ENCODE measurements at regions not wholly inside any gene's neighbourhood (a gene's known extent, or its start where the extent isn't known, plus 50 kb on each side); places are given as distances from the start of the nearest gene placed in this dataset.

DNA sequence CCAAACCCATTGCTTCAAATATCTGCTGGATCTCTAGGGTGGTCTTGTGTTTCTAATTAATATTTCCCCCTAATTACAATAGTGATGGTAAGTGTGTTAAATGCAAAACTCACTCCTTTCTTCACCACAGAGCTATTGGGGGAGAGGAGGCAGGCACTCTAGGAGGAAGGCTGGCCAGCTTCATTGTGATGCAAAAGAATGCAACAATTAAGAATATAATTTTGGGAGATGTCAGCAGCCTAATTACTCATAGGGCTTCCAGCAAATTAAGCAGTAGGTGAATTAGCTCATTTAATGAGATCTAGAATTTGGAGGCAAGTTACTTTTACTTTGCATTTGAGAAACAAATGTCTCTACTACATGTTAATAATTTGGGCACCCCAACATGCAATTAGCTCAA, 560.4 kb upstream of the DAB1 start:
- no peaks in the 10 kb centered on the region for H3K9me3 ChIP-seq (ENCODE audit: insufficient read depth, low read depth, low read length)
- H3K36me3 Mint-ChIP-seq (ENCODE audit: low read depth, unreplicated experiment) = no peaks in the 10 kb centered on the region
- FAIRE-seq = no peak
- H4K20me1 ChIP-seq (ENCODE audit: insufficient read depth, low read length) = no peaks in the 10 kb centered on the region
- H3K4me1 Mint-ChIP-seq (ENCODE audit: low read depth, unreplicated experiment) = no peaks in the 10 kb centered on the region
- no peaks in the 10 kb centered on the region for H3K36me3 ChIP-seq (ENCODE audit: insufficient read depth, low read length)
- no peak for DNase-seq (ENCODE audit: low read depth)
- H3K9me3 Mint-ChIP-seq (ENCODE audit: unreplicated experiment) = no peaks in the 10 kb centered on the region
- no peak overlapping the region for H3K4me3 Mint-ChIP-seq (ENCODE audit: unreplicated experiment)
- no peaks in the 10 kb centered on the region for H3K27me3 ChIP-seq (ENCODE audit: insufficient read depth, low read length)
- H3K27ac ChIP-seq (ENCODE audit: low read depth, low read length) = no peak overlapping the region
- H3K4me1 ChIP-seq (ENCODE audit: insufficient read depth, low read length) = no peaks in the 10 kb centered on the region
- peaks cover 7% of the 10 kb centered on the region for H3K27me3 Mint-ChIP-seq (ENCODE audit: low read depth, unreplicated experiment)
- no peak overlapping the region for H3K27ac Mint-ChIP-seq (ENCODE audit: unreplicated experiment)
- H3K79me2 ChIP-seq (ENCODE audit: insufficient read depth, low read length) = no peaks in the 10 kb centered on the region
- H2AFZ ChIP-seq (ENCODE audit: low read depth, low read length) = no peak overlapping the region
- H3K4me2 ChIP-seq (ENCODE audit: low read length) = no peak overlapping the region
- TF ChIP-seq EZH2 (IDR thresholded peaks at IDR 0.05; ENCODE audit: insufficient read depth, low read length) = no peak
- TF ChIP-seq, protein P1, sequence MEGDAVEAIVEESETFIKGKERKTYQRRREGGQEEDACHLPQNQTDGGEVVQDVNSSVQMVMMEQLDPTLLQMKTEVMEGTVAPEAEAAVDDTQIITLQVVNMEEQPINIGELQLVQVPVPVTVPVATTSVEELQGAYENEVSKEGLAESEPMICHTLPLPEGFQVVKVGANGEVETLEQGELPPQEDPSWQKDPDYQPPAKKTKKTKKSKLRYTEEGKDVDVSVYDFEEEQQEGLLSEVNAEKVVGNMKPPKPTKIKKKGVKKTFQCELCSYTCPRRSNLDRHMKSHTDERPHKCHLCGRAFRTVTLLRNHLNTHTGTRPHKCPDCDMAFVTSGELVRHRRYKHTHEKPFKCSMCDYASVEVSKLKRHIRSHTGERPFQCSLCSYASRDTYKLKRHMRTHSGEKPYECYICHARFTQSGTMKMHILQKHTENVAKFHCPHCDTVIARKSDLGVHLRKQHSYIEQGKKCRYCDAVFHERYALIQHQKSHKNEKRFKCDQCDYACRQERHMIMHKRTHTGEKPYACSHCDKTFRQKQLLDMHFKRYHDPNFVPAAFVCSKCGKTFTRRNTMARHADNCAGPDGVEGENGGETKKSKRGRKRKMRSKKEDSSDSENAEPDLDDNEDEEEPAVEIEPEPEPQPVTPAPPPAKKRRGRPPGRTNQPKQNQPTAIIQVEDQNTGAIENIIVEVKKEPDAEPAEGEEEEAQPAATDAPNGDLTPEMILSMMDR (IDR thresholded peaks at IDR 0.05; ENCODE audit: insufficient read depth, low read depth, low read length) = no peak
- H3K4me3 ChIP-seq (ENCODE audit: insufficient read depth, low read depth, low read length) = no peak overlapping the region
- H3K9ac ChIP-seq (ENCODE audit: low read length) = no peak overlapping the region

DNA sequence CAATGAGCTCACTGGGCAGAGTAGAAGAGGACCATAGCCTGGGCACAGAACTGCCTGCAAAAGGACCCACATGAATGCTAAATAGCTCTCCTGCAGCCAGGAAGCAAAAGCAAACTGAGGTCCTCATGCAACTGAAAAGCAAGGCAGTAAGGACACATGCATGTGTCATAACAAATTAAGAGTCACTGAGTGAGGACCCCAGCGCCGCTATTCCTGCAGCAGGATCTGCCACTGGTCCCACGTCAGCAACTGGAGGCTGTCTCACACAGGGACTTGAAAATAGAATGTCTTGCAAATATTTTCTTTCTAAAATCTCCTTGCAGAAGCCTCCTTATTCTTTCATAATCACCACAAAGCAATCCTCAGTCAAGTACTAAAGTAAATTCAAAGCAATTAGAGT, 559.6 kb upstream of the DAB1 start:
- no peaks in the 10 kb centered on the region for H3K79me2 ChIP-seq (ENCODE audit: insufficient read depth, low read length)
- no peaks in the 10 kb centered on the region for H3K9me3 ChIP-seq (ENCODE audit: insufficient read depth, low read depth, low read length)
- no peaks in the 10 kb centered on the region for H3K4me1 ChIP-seq (ENCODE audit: insufficient read depth, low read length)
- H3K9me3 Mint-ChIP-seq (ENCODE audit: unreplicated experiment) = peaks cover 2% of the 10 kb centered on the region
- no peak for TF ChIP-seq EZH2 (IDR thresholded peaks at IDR 0.05; ENCODE audit: insufficient read depth, low read length)
- TF ChIP-seq, protein P1 (IDR thresholded peaks at IDR 0.05; ENCODE audit: insufficient read depth, low read depth, low read length) = no peak
- DNase-seq (ENCODE audit: low read depth) = no peak
- no peaks in the 10 kb centered on the region for H3K4me1 Mint-ChIP-seq (ENCODE audit: low read depth, unreplicated experiment)
- peaks cover 7% of the 10 kb centered on the region for H3K27me3 Mint-ChIP-seq (ENCODE audit: low read depth, unreplicated experiment)
- no peaks in the 10 kb centered on the region for H3K36me3 Mint-ChIP-seq (ENCODE audit: low read depth, unreplicated experiment)
- no peak overlapping the region for H3K9ac ChIP-seq (ENCODE audit: low read length)
- H3K4me3 ChIP-seq (ENCODE audit: insufficient read depth, low read depth, low read length) = no peak overlapping the region
- H2AFZ ChIP-seq (ENCODE audit: low read depth, low read length) = no peak overlapping the region
- no peak overlapping the region for H3K4me2 ChIP-seq (ENCODE audit: low read length)
- no peak overlapping the region for H3K27ac Mint-ChIP-seq (ENCODE audit: unreplicated experiment)
- no peaks in the 10 kb centered on the region for H3K27me3 ChIP-seq (ENCODE audit: insufficient read depth, low read length)
- FAIRE-seq = no peak
- H3K27ac ChIP-seq (ENCODE audit: low read depth, low read length) = no peak overlapping the region
- no peak overlapping the region for H3K4me3 Mint-ChIP-seq (ENCODE audit: unreplicated experiment)
- H3K36me3 ChIP-seq (ENCODE audit: insufficient read depth, low read length) = no peaks in the 10 kb centered on the region
- H4K20me1 ChIP-seq (ENCODE audit: insufficient read depth, low read length) = no peaks in the 10 kb centered on the region

DNA sequence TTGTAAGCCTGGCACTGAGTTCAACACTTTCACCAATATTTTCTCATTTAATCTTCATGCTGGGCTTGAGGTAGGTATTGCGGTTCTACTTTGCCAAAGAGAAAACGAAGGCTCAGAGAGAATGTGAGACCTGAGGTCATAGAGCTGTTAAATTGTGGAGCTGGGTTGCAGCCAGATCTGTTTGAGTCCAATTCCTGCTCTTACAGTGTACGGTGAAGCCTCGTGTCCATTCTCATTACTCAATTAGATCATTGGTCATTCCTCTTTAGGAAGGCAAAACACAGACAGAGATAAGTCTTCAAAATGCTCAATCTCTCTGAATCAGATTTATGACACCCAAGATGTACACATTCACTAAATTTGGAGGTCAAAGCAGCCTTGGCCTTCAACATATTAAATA, 559.0 kb upstream of the DAB1 start:
- no peak overlapping the region for H3K4me3 ChIP-seq (ENCODE audit: insufficient read depth, low read depth, low read length)
- Mint-ChIP-seq H3K27me3 (ENCODE audit: low read depth, unreplicated experiment) (peaks cover 7% of the 10 kb centered on the region), H3K4me1 (ENCODE audit: low read depth, unreplicated experiment) (no peaks in the 10 kb centered on the region), H3K4me3 (ENCODE audit: unreplicated experiment) (no peak overlapping the region), H3K36me3 (ENCODE audit: low read depth, unreplicated experiment) (no peaks in the 10 kb centered on the region), H3K9me3 (ENCODE audit: unreplicated experiment) (peaks cover 2% of the 10 kb centered on the region), H3K27ac (ENCODE audit: unreplicated experiment) (no peak overlapping the region)
- no peaks in the 10 kb centered on the region for H3K4me1 ChIP-seq (ENCODE audit: insufficient read depth, low read length)
- no peak overlapping the region for H3K27ac ChIP-seq (ENCODE audit: low read depth, low read length)
- no peaks in the 10 kb centered on the region for H3K36me3 ChIP-seq (ENCODE audit: insufficient read depth, low read length)
- TF ChIP-seq, protein P1 (IDR thresholded peaks at IDR 0.05; ENCODE audit: insufficient read depth, low read depth, low read length) = no peak
- TF ChIP-seq EZH2 (IDR thresholded peaks at IDR 0.05; ENCODE audit: insufficient read depth, low read length) = no peak
- H4K20me1 ChIP-seq (ENCODE audit: insufficient read depth, low read length) = no peaks in the 10 kb centered on the region
- H3K27me3 ChIP-seq (ENCODE audit: insufficient read depth, low read length) = no peaks in the 10 kb centered on the region
- FAIRE-seq (no peak), DNase-seq (ENCODE audit: low read depth) (no peak)
- H3K9ac ChIP-seq (ENCODE audit: low read length) = no peak overlapping the region
- no peaks in the 10 kb centered on the region for H3K9me3 ChIP-seq (ENCODE audit: insufficient read depth, low read depth, low read length)
- H2AFZ ChIP-seq (ENCODE audit: low read depth, low read length) = no peak overlapping the region
- no peaks in the 10 kb centered on the region for H3K79me2 ChIP-seq (ENCODE audit: insufficient read depth, low read length)
- no peak overlapping the region for H3K4me2 ChIP-seq (ENCODE audit: low read length)

Data from astrocyte (in vitro differentiated cells and primary cell).